NB4 (cell line): ENCODE measurements at regions not wholly inside any gene's neighbourhood (a gene's known extent, or its start where the extent isn't known, plus 50 kb on each side); places are given as distances from the start of the nearest gene placed in this dataset.

Source experiments
- DNase-seq: peaks from one replicate; pipeline ENCODE4 v3.0.0; 2010; ENCODE audit warnings: low read depth
- H3K4me3 ChIP-seq: one replicate; pipeline ENCODE4 v1.5.1; 2011; ENCODE audit warnings: mild to moderate bottlenecking, low read depth, low read length, moderate library complexity
- CTCF ChIP-seq: IDR thresholded peaks from one replicate; pipeline ENCODE4 v1.5.1; 2012; ENCODE audit warnings: low read depth, low read length
- MAX ChIP-seq: IDR thresholded peaks from 2 replicates; pipeline ENCODE4 v1.6.1; 2011; ENCODE audit warnings: low read depth, low read length
- MYC ChIP-seq: IDR thresholded peaks from 2 replicates; pipeline ENCODE4 v1.6.1; 2011; ENCODE audit warnings: low read depth, low read length
- POLR2A ChIP-seq: IDR thresholded peaks from 2 replicates; pipeline ENCODE4 v1.6.1; 2011; ENCODE audit warnings: mild to moderate bottlenecking; ENCODE audit not compliant: insufficient read length; ENCODE audit errors: extremely low read depth

GRCh38 chr4:10333942-10334341, 123.3 kb downstream of the ZNF518B start:
- no peak overlapping the region for H3K4me3 ChIP-seq
- TF ChIP-seq MYC (no peak), MAX (no peak), POLR2A (no peak), CTCF (no peak)
- DNase-seq, result no peak

- TF ChIP-seq CTCF (no peak), MYC (no peak), MAX (no peak), POLR2A (no peak)
- H3K4me3 ChIP-seq, result no peak overlapping the region
- DNase-seq, result no peak
Observed at GRCh38 chr4:10326075-10326474, 131.2 kb downstream of the ZNF518B start.

- TF ChIP-seq POLR2A, result no peak
- no peak for TF ChIP-seq MYC
- TF ChIP-seq CTCF, result no peak
- TF ChIP-seq MAX, result no peak
- no peak for DNase-seq
- no peak overlapping the region for H3K4me3 ChIP-seq
Observed at GRCh38 chr4:10321931-10322330, 135.3 kb downstream of the ZNF518B start.

GRCh38 chr4:10320130-10320529, 137.1 kb downstream of the ZNF518B start:
- no peak for DNase-seq
- no peak overlapping the region for H3K4me3 ChIP-seq
- TF ChIP-seq POLR2A (no peak), CTCF (no peak), MYC (no peak), MAX (no peak)

GRCh38 chr4:10317345-10317744, 139.9 kb downstream of the ZNF518B start:
- TF ChIP-seq CTCF, result no peak
- no peak for TF ChIP-seq MYC
- no peak for TF ChIP-seq MAX
- TF ChIP-seq POLR2A, result no peak
- no peak overlapping the region for H3K4me3 ChIP-seq
- DNase-seq, result no peak

GRCh38 chr4:10316851-10317250, 140.4 kb downstream of the ZNF518B start:
- H3K4me3 ChIP-seq, result no peak overlapping the region
- DNase-seq, result no peak
- no peak for TF ChIP-seq MYC
- no peak for TF ChIP-seq CTCF
- no peak for TF ChIP-seq POLR2A
